ENCODE measurements at regions not wholly inside any gene's neighbourhood (a gene's known extent, or its start where the extent isn't known, plus 50 kb on each side); places are given as distances from the start of the nearest gene placed in this dataset.

DNA sequence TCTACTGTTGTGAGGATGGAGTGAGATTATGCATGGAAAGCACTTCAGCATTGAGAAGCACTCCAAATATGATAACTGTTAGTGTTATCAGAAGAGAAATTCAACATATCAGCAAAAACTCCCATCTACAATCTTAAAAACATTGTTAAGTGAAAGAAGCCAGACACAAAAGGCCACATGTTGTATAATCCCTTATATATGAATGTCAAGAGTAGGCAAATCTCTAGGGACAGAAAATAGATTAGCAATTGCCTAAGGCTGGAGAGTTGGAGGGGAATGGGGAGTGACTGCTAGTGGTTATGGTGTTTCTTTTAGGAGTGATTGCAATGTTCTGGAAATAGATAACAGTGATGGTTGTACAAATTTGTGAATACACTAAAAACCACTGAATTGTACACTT lies 122.5 kb upstream of the LNX1 start:
- no peak overlapping the region for H3K4me3 ChIP-seq (ENCODE audit: low read depth, low read length)
- TF ChIP-seq, protein P1, sequence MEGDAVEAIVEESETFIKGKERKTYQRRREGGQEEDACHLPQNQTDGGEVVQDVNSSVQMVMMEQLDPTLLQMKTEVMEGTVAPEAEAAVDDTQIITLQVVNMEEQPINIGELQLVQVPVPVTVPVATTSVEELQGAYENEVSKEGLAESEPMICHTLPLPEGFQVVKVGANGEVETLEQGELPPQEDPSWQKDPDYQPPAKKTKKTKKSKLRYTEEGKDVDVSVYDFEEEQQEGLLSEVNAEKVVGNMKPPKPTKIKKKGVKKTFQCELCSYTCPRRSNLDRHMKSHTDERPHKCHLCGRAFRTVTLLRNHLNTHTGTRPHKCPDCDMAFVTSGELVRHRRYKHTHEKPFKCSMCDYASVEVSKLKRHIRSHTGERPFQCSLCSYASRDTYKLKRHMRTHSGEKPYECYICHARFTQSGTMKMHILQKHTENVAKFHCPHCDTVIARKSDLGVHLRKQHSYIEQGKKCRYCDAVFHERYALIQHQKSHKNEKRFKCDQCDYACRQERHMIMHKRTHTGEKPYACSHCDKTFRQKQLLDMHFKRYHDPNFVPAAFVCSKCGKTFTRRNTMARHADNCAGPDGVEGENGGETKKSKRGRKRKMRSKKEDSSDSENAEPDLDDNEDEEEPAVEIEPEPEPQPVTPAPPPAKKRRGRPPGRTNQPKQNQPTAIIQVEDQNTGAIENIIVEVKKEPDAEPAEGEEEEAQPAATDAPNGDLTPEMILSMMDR (IDR thresholded peaks at IDR 0.05; ENCODE audit: borderline replicate concordance, insufficient read depth, low read depth, low read length), result no peak

DNA sequence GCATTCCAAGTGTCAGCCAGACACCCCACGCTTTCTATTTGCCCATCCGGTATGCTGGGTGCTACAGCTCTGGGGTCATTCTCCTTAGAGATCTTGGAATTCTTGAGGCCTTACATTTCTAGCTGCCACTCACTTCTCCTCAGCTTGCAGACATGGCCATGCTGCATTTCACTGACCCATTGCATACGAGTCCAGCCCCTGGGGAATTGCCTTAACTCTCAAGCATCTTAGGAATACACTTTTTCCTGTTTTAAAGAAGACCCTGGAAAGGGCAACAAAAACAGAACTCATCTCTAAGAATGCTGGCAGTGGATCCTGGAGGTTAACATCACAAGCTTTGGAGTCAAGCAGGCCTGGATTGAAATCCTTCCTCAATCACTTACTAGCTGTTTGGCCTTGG lies 122.0 kb upstream of the LNX1 start:
- TF ChIP-seq, protein P1 (IDR thresholded peaks at IDR 0.05; ENCODE audit: borderline replicate concordance, insufficient read depth, low read depth, low read length), result no peak
- H3K4me3 ChIP-seq (ENCODE audit: low read depth, low read length), result no peak overlapping the region

DNA sequence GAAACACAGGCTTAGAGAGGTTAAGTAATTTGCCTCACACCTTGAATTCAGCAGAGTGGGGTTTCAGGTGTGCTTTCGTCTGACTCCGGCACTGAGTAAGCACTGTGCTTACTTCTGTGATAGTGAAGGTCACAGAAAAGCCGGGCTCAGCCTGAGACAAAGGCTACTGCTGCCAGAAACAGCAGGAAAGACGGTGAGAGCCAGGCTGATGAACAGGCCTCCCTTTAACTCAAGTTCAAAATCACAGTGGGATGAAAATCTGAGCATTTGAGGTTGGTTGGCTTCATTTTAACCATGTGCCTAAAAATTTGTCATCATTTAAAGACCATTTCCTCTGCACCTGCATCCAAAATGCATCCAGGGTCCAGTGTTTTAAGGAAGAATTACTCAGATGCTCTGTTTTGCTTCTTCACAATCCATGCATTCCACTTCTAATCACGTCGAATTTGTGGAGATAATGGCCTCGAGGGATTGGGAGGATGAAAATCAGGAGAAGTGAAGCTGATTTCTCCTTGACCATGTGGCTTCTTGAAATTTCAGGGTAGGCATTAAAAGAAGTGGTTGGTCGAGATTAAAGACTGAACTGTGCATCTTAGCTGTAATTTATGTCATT lies 121.2 kb upstream of the LNX1 start:
- H3K4me3 ChIP-seq (ENCODE audit: low read depth, low read length), result no peak overlapping the region
- TF ChIP-seq, protein P1 (IDR thresholded peaks at IDR 0.05; ENCODE audit: borderline replicate concordance, insufficient read depth, low read depth, low read length), result no peak

GRCh38 chr4:53711926-53712325 lies 120.6 kb upstream of the LNX1 start:
- no peak overlapping the region for H3K4me3 ChIP-seq (ENCODE audit: low read depth, low read length)

GRCh38 chr4:53709693-53710092 lies 118.4 kb upstream of the LNX1 start:
- TF ChIP-seq, protein P1 (IDR thresholded peaks at IDR 0.05; ENCODE audit: borderline replicate concordance, insufficient read depth, low read depth, low read length), result no peak
- H3K4me3 ChIP-seq (ENCODE audit: low read depth, low read length), result no peak overlapping the region

More at GRCh38 chr4:53711926-53712325, 120.6 kb upstream of the LNX1 start:
- TF ChIP-seq, protein P1 (IDR thresholded peaks at IDR 0.05; ENCODE audit: borderline replicate concordance, insufficient read depth, low read depth, low read length), result no peak

- no peak overlapping the region for H3K4me3 ChIP-seq (ENCODE audit: low read depth, low read length)
- TF ChIP-seq, protein P1 (IDR thresholded peaks at IDR 0.05; ENCODE audit: borderline replicate concordance, insufficient read depth, low read depth, low read length), result no peak
Measured at GRCh38 chr4:53707491-53707890, 116.2 kb upstream of the LNX1 start.

GRCh38 chr4:53706422-53707032 lies 115.2 kb upstream of the LNX1 start:
- TF ChIP-seq, protein P1 (IDR thresholded peaks at IDR 0.05; ENCODE audit: borderline replicate concordance, insufficient read depth, low read depth, low read length), result peak; percentile 59; the same call in 1 of the 2 replicates
- no peak overlapping the region for H3K4me3 ChIP-seq (ENCODE audit: low read depth, low read length)
